ENCODE measurements at regions not wholly inside any gene's neighbourhood (a gene's known extent, or its start where the extent isn't known, plus 50 kb on each side); places are given as distances from the start of the nearest gene placed in this dataset.

DNA sequence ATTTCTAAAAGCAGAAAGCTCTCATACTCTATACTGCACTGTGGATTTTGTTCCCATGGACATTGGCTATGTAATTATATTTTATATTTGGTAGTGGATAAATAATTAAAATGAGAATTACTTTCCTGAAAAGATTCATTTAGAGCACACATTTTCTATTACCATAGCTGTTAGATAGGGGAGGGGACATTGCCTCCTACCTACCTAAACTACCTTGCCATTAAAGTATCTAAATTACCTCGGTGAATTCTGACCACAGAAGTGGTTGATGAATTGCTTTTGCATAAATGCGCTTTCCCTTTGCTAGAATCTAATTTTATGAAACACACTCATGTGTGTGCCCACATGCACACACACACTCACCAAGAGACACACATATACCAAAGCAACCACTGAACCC, 329.1 kb downstream of the MTX2 start:
- TF ChIP-seq EZH2 (IDR thresholded peaks at IDR 0.05; ENCODE audit: borderline replicate concordance): no peak
- TF ChIP-seq CTCF (IDR thresholded peaks at IDR 0.05; ENCODE audit: poor library complexity): no peak
